Mesenchymal stem cell (in vitro differentiated cells and primary cell): ENCODE measurements at regions not wholly inside any gene's neighbourhood (a gene's known extent, or its start where the extent isn't known, plus 50 kb on each side); places are given as distances from the start of the nearest gene placed in this dataset.

ENCODE experiments used
- DNase-seq: peaks from one replicate; pipeline ENCODE4 v3.0.0-alpha.2; 2013
- H2AFZ ChIP-seq: one replicate; pipeline ENCODE4 v1.6.1; 2013; ENCODE audit warnings: low read depth, mild to moderate bottlenecking, control low read depth, inconsistent platforms, low read length, moderate library complexity
- H2AK5ac ChIP-seq: 2 replicates; pipeline ENCODE4 v1.6.1; 2013; ENCODE audit warnings: low read length, moderate library complexity, mild to moderate bottlenecking, inconsistent platforms; ENCODE audit not compliant: severe bottlenecking
- H2BK120ac ChIP-seq: one replicate; pipeline ENCODE4 v1.6.1; 2013; ENCODE audit warnings: low read depth, mild to moderate bottlenecking, inconsistent platforms, low read length, moderate library complexity
- H2BK12ac ChIP-seq, 2 experiments: one replicate each; pipeline ENCODE4 v1.6.1; 2013; ENCODE audit warnings: inconsistent platforms in 2 of 2, low read length in 2 of 2, mild to moderate bottlenecking in 2 of 2, moderate library complexity in 2 of 2, control low read depth in 1 of 2
- H2BK15ac ChIP-seq: one replicate; pipeline ENCODE4 v1.6.1; 2013; ENCODE audit warnings: mild to moderate bottlenecking, low read depth, inconsistent platforms; ENCODE audit not compliant: poor library complexity, severe bottlenecking
- H2BK5ac ChIP-seq: 2 replicates; pipeline ENCODE4 v1.6.1; 2013; ENCODE audit warnings: low read depth, mild to moderate bottlenecking, low read length, control low read depth, inconsistent platforms; ENCODE audit not compliant: poor library complexity, severe bottlenecking
- H3K14ac ChIP-seq, 2 experiments: one replicate each; pipeline ENCODE4 v1.6.1; 2013; ENCODE audit warnings: inconsistent platforms in 2 of 2, low read length in 2 of 2, control low read depth in 1 of 2, mild to moderate bottlenecking in 1 of 2, moderate library complexity in 1 of 2
- H3K18ac ChIP-seq, 2 experiments: one replicate each; pipeline ENCODE4 v1.6.1; 2013; ENCODE audit warnings: inconsistent platforms in 2 of 2, low read length in 2 of 2, control low read depth in 1 of 2, low read depth in 1 of 2, mild to moderate bottlenecking in 1 of 2
- H3K23ac ChIP-seq, 2 experiments: one replicate each; pipeline ENCODE4 v1.6.1; 2013; ENCODE audit warnings: inconsistent platforms in 2 of 2, low read length in 2 of 2, mild to moderate bottlenecking in 2 of 2, moderate library complexity in 2 of 2, control low read depth in 1 of 2
- H3K27ac ChIP-seq: 2 replicates; pipeline ENCODE4 v1.5.1; 2013; ENCODE audit warnings: mild to moderate bottlenecking, moderate library complexity, low read length, control low read depth, inconsistent platforms; ENCODE audit not compliant: poor library complexity, severe bottlenecking
- H3K27me3 ChIP-seq, 2 experiments: 2 replicates each; pipeline versions ENCODE4 v1.6.1 to v1.7.0; 2013; ENCODE audit warnings: low read length in 2 of 2, mild to moderate bottlenecking in 2 of 2, moderate library complexity in 2 of 2, control low read depth in 1 of 2, inconsistent platforms in 1 of 2; ENCODE audit not compliant: control insufficient read depth in 1 of 2, insufficient read depth in 1 of 2
- H3K36me3 ChIP-seq, 2 experiments: 2 replicates each; pipeline versions ENCODE4 v1.6.1 to v1.7.0; 2013; ENCODE audit warnings: low read length in 2 of 2, control low read depth in 1 of 2, inconsistent platforms in 1 of 2, low read depth in 1 of 2, mild to moderate bottlenecking in 1 of 2; ENCODE audit not compliant: insufficient read depth in 2 of 2, control insufficient read depth in 1 of 2
- H3K4ac ChIP-seq, 2 experiments: one replicate each; pipeline ENCODE4 v1.6.1; 2013; ENCODE audit warnings: inconsistent platforms in 2 of 2, low read length in 2 of 2, mild to moderate bottlenecking in 2 of 2, moderate library complexity in 2 of 2, control low read depth in 1 of 2, low read depth in 1 of 2
- H3K4me1 ChIP-seq: 2 replicates; pipeline ENCODE4 v1.6.1; 2013; ENCODE audit warnings: low read depth, low read length, control low read depth; ENCODE audit not compliant: control insufficient read depth, insufficient read depth
- H3K4me2 ChIP-seq: 2 replicates; pipeline ENCODE4 v1.6.1; 2013; ENCODE audit warnings: low read length, mild to moderate bottlenecking, inconsistent platforms; ENCODE audit not compliant: poor library complexity, severe bottlenecking
- H3K4me3 ChIP-seq, 2 experiments: 2 replicates each; pipeline versions ENCODE4 v1.5.1 to v1.7.0; 2013; ENCODE audit warnings: low read length in 2 of 2, mild to moderate bottlenecking in 2 of 2, control low read depth in 1 of 2, low read depth in 1 of 2; ENCODE audit not compliant: insufficient read depth in 1 of 2
- H3K79me1 ChIP-seq: replicated peaks from 2 replicates; pipeline ENCODE4 v1.6.1; 2013; ENCODE audit warnings: mild to moderate bottlenecking, control low read depth, low read length, inconsistent platforms; ENCODE audit not compliant: poor library complexity, severe bottlenecking
- H3K9ac ChIP-seq: 2 replicates; pipeline ENCODE4 v1.7.0; 2013; ENCODE audit warnings: mild to moderate bottlenecking, low read length, moderate library complexity
- H3K9me3 ChIP-seq: 2 replicates; pipeline ENCODE4 v1.7.0; 2013; ENCODE audit warnings: mild to moderate bottlenecking, low read length; ENCODE audit not compliant: control insufficient read depth
- H4K8ac ChIP-seq: one replicate; pipeline ENCODE4 v1.6.1; 2013; ENCODE audit warnings: inconsistent platforms, mild to moderate bottlenecking, low read length, moderate library complexity
- H4K91ac ChIP-seq: one replicate; pipeline ENCODE4 v1.6.1; 2013; ENCODE audit warnings: mild to moderate bottlenecking, low read length, inconsistent platforms
- WGBS: methylation state at CpG from one replicate; pipeline ENCODE4 v1.1.7; 2013; ENCODE audit warnings: mixed read lengths; 5-methylcytosine and 5-hydroxymethylcytosine counted together

GRCh38 chr6:145489583-145489982 lies 245.7 kb downstream of the EPM2A start:
- H3K18ac ChIP-seq: no peak overlapping the region
- H2BK12ac ChIP-seq: no peak overlapping the region
- H3K79me1 ChIP-seq: no peaks in the 10 kb centered on the region
- H3K4me2 ChIP-seq: no peak overlapping the region
- no peak overlapping the region for H3K27ac ChIP-seq
- no peak overlapping the region for H4K91ac ChIP-seq
- no peaks in the 10 kb centered on the region for H3K27me3 ChIP-seq
- no peak overlapping the region for H3K4ac ChIP-seq
- H4K8ac ChIP-seq: no peak overlapping the region
- no peak overlapping the region for H2AK5ac ChIP-seq
- 84% methylated on average over 6 of the region's 6 CpGs for WGBS
- no peaks in the 10 kb centered on the region for H3K36me3 ChIP-seq
- H2BK15ac ChIP-seq: no peak overlapping the region
- no peak for DNase-seq
- no peak overlapping the region for H2AFZ ChIP-seq
- no peak overlapping the region for H3K14ac ChIP-seq
- H2BK5ac ChIP-seq: no peak overlapping the region
- no peak overlapping the region for H3K23ac ChIP-seq
- H3K9ac ChIP-seq: no peak overlapping the region
- H3K9me3 ChIP-seq: peaks cover 15% of the 10 kb centered on the region
- no peak overlapping the region for H2BK120ac ChIP-seq
- H3K4me1 ChIP-seq: no peaks in the 10 kb centered on the region
- H3K4me3 ChIP-seq: no peak overlapping the region

- H3K9ac ChIP-seq: no peak overlapping the region
- H2BK120ac ChIP-seq: no peak overlapping the region
- no peak overlapping the region for H4K8ac ChIP-seq
- no peak overlapping the region for H3K4me3 ChIP-seq
- H3K23ac ChIP-seq: no peak overlapping the region
- no peak overlapping the region for H3K27ac ChIP-seq
- no peak overlapping the region for H3K14ac ChIP-seq
- H3K36me3 ChIP-seq: no peaks in the 10 kb centered on the region
- peaks cover 15% of the 10 kb centered on the region for H3K9me3 ChIP-seq
- WGBS: 71% methylated on average over 3 of the region's 3 CpGs
- DNase-seq: no peak
- no peak overlapping the region for H2AK5ac ChIP-seq
- H3K27me3 ChIP-seq: no peaks in the 10 kb centered on the region
- no peaks in the 10 kb centered on the region for H3K79me1 ChIP-seq
- H3K18ac ChIP-seq: no peak overlapping the region
- H3K4me2 ChIP-seq: no peak overlapping the region
- H3K4me1 ChIP-seq: no peaks in the 10 kb centered on the region
- no peak overlapping the region for H2BK12ac ChIP-seq
- H4K91ac ChIP-seq: no peak overlapping the region
- no peak overlapping the region for H2AFZ ChIP-seq
- no peak overlapping the region for H2BK15ac ChIP-seq
- H2BK5ac ChIP-seq: no peak overlapping the region
- H3K4ac ChIP-seq: no peak overlapping the region
Observed at GRCh38 chr6:145490068-145490467, 245.3 kb downstream of the EPM2A start.

GRCh38 chr6:145491126-145491525 lies 244.2 kb downstream of the EPM2A start:
- Histone ChIP-seq H3K36me3 (no peaks in the 10 kb centered on the region), H3K23ac (no peak overlapping the region), H3K14ac (no peak overlapping the region), H3K4ac (no peak overlapping the region), H3K4me3 (no peak overlapping the region), H3K27me3 (no peaks in the 10 kb centered on the region), H2BK5ac (no peak overlapping the region), H2BK12ac (no peak overlapping the region), H3K4me2 (no peak overlapping the region), H4K91ac (no peak overlapping the region), H3K9me3 (peaks cover 15% of the 10 kb centered on the region), H3K27ac (no peak overlapping the region), H3K9ac (no peak overlapping the region), H3K79me1 (no peaks in the 10 kb centered on the region), H2AK5ac (no peak overlapping the region), H3K4me1 (no peaks in the 10 kb centered on the region), H2BK120ac (no peak overlapping the region), H3K18ac (no peak overlapping the region), H2BK15ac (no peak overlapping the region), H2AFZ (no peak overlapping the region), H4K8ac (no peak overlapping the region)
- WGBS: 69% methylated on average over 7 of the region's 8 CpGs
- no peak for DNase-seq

GRCh38 chr6:145497006-145497405 lies 238.3 kb downstream of the EPM2A start:
- H2AK5ac ChIP-seq: no peak overlapping the region
- peaks cover 17% of the 10 kb centered on the region for H3K9me3 ChIP-seq
- no peak overlapping the region for H3K23ac ChIP-seq
- H2BK15ac ChIP-seq: no peak overlapping the region
- H3K18ac ChIP-seq: no peak overlapping the region
- no peak overlapping the region for H3K4me3 ChIP-seq
- H3K4me1 ChIP-seq: no peaks in the 10 kb centered on the region
- H3K36me3 ChIP-seq: no peaks in the 10 kb centered on the region
- H2BK5ac ChIP-seq: no peak overlapping the region
- H3K79me1 ChIP-seq: no peaks in the 10 kb centered on the region
- H3K9ac ChIP-seq: no peak overlapping the region
- no peak overlapping the region for H3K4me2 ChIP-seq
- no peak overlapping the region for H4K91ac ChIP-seq
- H2BK120ac ChIP-seq: no peak overlapping the region
- H3K27me3 ChIP-seq: no peaks in the 10 kb centered on the region
- H2BK12ac ChIP-seq: no peak overlapping the region
- no peak overlapping the region for H3K14ac ChIP-seq
- no peak overlapping the region for H3K4ac ChIP-seq
- H3K27ac ChIP-seq: no peak overlapping the region
- no peak overlapping the region for H4K8ac ChIP-seq
- DNase-seq: no peak
- H2AFZ ChIP-seq: no peak overlapping the region
- 40% methylated on average over 2 of the region's 2 CpGs for WGBS
